ENCODE measurements at regions not wholly inside any gene's neighbourhood (a gene's known extent, or its start where the extent isn't known, plus 50 kb on each side); places are given as distances from the start of the nearest gene placed in this dataset.

- no peak for TF ChIP-seq CTCF (IDR thresholded peaks at IDR 0.05; ENCODE audit: borderline replicate concordance, insufficient read depth, low read depth, low read length)
- H3K4me3 ChIP-seq (ENCODE audit: low read depth, low read length): no peak overlapping the region
Measured at GRCh38 chr13:65562305-65562704, 1667.8 kb downstream of the PCDH9 start.

- TF ChIP-seq CTCF (IDR thresholded peaks at IDR 0.05; ENCODE audit: borderline replicate concordance, insufficient read depth, low read depth, low read length): no peak
- H3K4me3 ChIP-seq (ENCODE audit: low read depth, low read length): no peak overlapping the region
Measured at GRCh38 chr13:65560936-65561335, 1669.2 kb downstream of the PCDH9 start.

- no peak overlapping the region for H3K4me3 ChIP-seq (ENCODE audit: low read depth, low read length)
- TF ChIP-seq CTCF (IDR thresholded peaks at IDR 0.05; ENCODE audit: borderline replicate concordance, insufficient read depth, low read depth, low read length): no peak
Measured at GRCh38 chr13:65555962-65556361, 1674.2 kb downstream of the PCDH9 start.

- no peak for TF ChIP-seq CTCF (IDR thresholded peaks at IDR 0.05; ENCODE audit: borderline replicate concordance, insufficient read depth, low read depth, low read length)
- no peak overlapping the region for H3K4me3 ChIP-seq (ENCODE audit: low read depth, low read length)
Measured at GRCh38 chr13:65553096-65553727, 1676.9 kb downstream of the PCDH9 start.

GRCh38 chr13:65551208-65551607 lies 1678.9 kb downstream of the PCDH9 start:
- TF ChIP-seq CTCF (IDR thresholded peaks at IDR 0.05; ENCODE audit: borderline replicate concordance, insufficient read depth, low read depth, low read length): no peak
- H3K4me3 ChIP-seq (ENCODE audit: low read depth, low read length): no peak overlapping the region

- no peak for TF ChIP-seq CTCF (IDR thresholded peaks at IDR 0.05; ENCODE audit: borderline replicate concordance, insufficient read depth, low read depth, low read length)
- no peak overlapping the region for H3K4me3 ChIP-seq (ENCODE audit: low read depth, low read length)
Measured at GRCh38 chr13:65540175-65540574, 1690.0 kb downstream of the PCDH9 start.

GRCh38 chr13:65535370-65535769 lies 1694.8 kb downstream of the PCDH9 start:
- H3K4me3 ChIP-seq (ENCODE audit: low read depth, low read length): no peak overlapping the region
- TF ChIP-seq CTCF (IDR thresholded peaks at IDR 0.05; ENCODE audit: borderline replicate concordance, insufficient read depth, low read depth, low read length): no peak
